EH (cell line): ENCODE measurements at regions not wholly inside any gene's neighbourhood (a gene's known extent, or its start where the extent isn't known, plus 50 kb on each side); places are given as distances from the start of the nearest gene placed in this dataset.
"Not testable (repeated sequence)": the region's sequence is repeated elsewhere in the genome, so short reads cannot be mapped to it uniquely, and the experiment has no call there.

ENCODE experiments used
- DNase-seq: peaks from one replicate; pipeline ENCODE4 v3.0.0-alpha.2; 2015; ENCODE audit warnings: low read depth

GRCh38 chr10:113495553-113495952 lies 57.3 kb upstream of the HABP2 start:
- DNase-seq: no peak

GRCh38 chr10:113496111-113497109 lies 56.4 kb upstream of the HABP2 start:
- DNase-seq: peak; percentile 29

- no peak for DNase-seq
Measured at GRCh38 chr10:113497198-113497597, 55.7 kb upstream of the HABP2 start.

- peak; percentile 13 for DNase-seq
Measured at GRCh38 chr10:113498997-113499396, 53.9 kb upstream of the HABP2 start.

- DNase-seq: no peak
Measured at GRCh38 chr10:113499806-113500205, 53.0 kb upstream of the HABP2 start.

GRCh38 chr10:113501031-113501430 lies 51.8 kb upstream of the HABP2 start:
- not testable (repeated sequence) for DNase-seq
